HG02973 (cell line): ENCODE measurements at regions not wholly inside any gene's neighbourhood (a gene's known extent, or its start where the extent isn't known, plus 50 kb on each side); places are given as distances from the start of the nearest gene placed in this dataset.
"Not testable (repeated sequence)": the region's sequence is repeated elsewhere in the genome, so short reads cannot be mapped to it uniquely, and the experiment has no call there.

Experiments
- ATAC-seq: cut with Tn5 transposase; IDR thresholded peaks from one replicate; pipeline ENCODE4 v1.9.1; 2021; ENCODE audit warnings: moderate library complexity; ENCODE audit not compliant: unreplicated experiment

DNA sequence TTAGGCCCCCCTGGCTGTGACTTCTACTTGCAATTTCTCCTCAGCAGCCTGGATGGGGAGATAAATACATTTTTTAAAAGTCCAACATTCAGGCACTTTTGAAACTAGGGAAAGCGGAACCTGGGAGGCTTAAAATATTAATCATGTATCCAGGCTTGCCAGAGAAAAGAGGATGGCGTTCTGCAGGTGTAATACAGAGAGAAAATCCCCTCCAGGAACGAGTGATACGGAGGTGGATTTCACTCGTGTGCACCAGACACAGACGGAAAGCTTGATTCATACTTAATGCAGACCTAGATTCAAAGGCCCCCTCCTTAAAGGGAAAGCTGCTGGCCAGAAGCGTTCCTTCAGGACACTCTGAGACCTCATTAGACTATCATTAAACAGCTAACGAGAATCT is 354.0 kb upstream of the BOD1L1 start:
- ATAC-seq: no peak

DNA sequence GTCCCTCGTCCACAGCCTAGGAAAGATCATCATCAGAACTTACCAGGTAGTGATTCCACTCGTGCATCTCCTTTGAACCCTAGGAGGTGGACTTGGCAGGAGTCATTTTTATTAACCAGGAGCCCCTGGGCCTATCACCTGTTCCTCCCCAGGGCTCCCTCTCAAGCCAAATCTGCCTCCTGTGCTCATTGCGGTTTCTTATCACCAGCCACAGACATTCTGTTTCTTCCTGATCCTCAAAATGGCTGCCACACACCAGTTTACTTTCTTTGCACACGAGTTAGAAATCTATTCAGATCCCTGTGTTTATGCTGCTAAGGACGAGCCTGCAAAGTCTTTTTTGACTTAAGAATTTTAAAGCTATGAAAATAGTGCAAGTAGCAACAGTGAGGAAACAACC is 354.5 kb upstream of the BOD1L1 start:
- no peak for ATAC-seq

DNA sequence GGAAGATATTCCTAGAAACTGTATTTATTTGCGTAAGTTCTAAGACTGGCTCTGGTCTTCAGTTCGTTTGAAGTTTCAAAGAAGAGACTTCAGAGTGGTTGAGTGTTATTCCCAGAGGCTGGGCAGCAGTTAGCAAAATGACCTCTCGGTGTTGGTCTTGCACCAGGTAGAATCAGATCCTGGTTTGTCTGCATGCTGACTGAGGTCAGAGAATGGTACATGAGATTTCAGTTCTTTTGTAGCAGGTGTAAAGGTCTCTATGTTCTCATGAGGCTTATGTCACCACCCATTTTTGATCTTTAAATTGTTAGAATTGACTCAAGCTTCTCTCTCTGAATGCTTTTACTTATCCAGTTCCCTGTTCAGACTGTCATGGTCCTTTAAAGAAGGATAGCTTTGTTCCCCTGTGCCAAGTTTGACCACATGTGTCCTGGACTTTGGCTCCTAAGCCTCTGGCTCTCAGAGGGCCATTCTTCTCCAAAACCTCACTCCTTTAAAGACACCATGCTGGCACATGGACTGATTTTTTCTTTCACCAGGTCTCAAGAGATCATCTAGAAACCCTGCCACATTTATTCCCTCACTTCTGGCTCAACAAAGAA is 355.8 kb upstream of the BOD1L1 start:
- no peak for ATAC-seq

DNA sequence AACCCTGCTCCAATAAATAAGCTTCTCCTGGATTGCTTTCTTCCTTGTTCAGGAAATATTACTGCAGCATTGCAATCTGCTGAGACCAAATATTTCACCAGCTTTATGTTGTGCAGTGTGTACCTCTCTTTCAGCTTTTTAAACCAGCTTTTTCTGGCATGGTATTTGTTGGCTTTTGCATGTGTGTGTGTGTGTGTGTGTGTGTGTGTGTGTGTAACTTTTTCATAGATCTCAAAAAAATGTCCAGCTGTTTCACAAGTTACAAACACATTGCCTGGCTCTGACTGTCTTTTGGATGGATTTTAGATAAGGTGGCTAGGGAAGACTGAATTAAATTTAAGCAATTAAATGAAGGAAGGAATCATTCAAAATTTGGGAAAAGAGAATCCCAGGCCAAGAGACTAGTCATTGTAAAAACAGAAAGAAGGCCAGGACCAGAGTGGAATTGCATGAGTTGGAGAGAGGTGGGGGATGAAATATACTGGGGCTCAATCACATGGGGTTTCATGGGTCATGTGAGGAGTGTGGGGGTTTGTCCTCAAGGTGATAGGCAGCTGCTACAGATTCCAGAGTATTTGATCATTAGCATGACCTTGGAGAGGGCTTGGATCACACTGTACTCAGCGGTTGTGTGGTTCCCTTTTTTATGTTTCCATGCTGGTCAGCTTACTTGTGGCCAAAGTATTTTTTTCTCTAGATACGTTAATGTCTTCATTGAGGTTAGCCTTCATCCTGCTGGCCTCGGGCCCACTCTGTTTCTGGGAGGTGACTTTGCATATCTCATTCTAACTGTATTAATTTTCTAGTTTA is 357.7 kb upstream of the BOD1L1 start:
- no peak for ATAC-seq

DNA sequence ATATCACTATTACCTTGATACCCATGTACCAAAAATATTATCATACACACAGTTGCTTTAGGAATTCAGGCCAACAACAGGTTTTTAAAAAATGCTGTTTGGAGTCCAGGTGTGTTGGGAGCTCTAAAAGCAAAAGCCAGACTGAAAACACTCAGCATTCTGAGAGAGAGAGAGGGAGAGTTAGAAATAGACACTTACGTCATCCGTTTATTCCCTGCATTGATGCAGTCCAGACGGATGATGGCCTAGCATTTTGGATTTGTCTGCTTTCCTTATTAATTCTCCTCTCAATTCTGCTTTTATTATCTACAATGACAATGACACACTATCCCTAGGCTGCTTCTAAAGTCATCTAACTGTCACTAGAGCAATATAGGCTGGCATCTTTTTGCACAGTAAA is 358.3 kb upstream of the BOD1L1 start:
- ATAC-seq: no peak

GRCh38 chr4:13986548-13986947 is 359.0 kb upstream of the BOD1L1 start:
- ATAC-seq: no peak

- ATAC-seq: no peak
These were observed 361.1 kb upstream of the BOD1L1 start for GRCh38 chr4:13988353-13989305.

DNA sequence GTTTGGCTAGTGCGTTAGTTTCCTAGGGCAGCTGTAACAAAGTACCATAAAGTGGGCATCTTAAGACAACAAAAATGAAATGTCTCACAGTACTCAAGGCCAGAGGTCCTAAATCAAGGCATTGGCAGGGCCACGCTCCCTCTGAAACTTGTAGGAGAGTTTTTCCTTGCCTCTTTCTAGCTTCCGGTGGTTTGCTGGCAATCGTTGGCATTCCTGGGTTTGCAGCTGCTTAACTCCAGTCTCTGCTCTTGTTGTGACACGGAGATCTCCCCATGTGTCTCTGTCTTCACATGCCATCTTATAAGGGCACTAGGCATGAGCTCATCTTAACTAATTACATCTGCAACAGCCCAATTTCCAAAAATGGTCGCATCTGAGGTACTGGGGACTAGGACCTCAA is 362.0 kb upstream of the BOD1L1 start:
- ATAC-seq: no peak

DNA sequence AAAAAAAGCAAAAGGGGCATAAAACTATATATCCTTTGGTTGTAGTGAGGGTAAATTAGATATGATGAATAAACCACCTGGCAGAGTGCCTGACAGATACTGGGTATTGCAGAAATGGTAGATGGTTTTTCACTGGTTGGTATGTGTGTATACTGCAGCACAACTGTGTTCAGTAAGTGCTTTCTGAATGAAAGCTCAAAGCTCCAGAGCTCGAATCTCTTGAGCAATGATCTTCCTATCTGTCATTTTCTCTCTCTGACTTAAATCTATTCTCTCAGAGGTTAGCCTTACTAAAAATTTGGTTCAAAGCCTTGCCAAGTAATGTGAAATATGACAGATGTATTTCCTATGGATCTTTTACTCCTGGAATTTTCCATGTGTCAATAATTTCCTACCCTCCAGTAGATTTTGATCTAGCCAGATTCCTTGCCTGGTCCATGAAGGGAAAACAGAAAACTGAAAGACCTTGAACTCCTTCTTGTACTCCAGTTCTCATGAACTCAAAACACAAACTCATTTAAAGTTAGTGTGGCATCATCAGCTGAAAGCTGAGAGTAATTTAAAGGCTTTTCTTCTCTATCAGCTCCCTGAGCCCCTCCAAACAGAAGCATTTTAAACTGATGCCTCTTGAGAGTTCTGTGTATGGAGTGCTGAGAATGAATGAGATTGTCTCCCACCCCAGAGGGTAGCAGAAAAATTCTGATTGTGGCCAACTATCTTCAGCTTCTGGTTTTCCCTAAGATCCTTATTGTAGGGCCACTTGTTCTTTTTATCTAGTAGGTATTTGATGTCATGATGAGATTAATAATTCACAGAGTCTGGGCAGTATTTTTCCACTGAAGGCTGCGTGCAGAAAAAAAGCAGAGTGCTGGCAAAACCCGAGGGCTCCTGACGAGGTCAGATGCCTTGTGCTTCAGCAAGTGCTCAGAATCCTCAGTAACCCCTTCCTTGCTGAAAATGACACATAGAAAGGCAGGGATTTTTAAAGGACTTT is 363.4 kb upstream of the BOD1L1 start:
- ATAC-seq: no peak

DNA sequence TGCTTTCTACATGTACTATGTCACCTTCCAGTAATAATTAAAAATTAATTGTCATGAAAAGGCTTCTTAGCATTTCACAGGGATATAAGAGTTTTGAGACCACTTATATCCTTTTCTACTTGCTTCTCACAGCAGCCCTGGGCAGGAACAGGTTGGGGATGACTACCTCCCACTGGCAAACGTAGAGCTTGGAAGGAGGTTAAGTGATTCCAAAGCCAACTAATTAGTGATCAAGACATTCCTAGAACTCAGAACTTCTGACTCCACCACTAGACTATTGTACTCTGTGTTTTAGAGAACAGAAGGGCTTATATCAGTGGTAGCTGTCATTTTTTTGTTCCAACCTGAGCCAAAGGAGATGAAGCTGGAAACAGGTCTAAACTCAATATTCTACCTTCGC is 364.5 kb upstream of the BOD1L1 start:
- no peak for ATAC-seq

DNA sequence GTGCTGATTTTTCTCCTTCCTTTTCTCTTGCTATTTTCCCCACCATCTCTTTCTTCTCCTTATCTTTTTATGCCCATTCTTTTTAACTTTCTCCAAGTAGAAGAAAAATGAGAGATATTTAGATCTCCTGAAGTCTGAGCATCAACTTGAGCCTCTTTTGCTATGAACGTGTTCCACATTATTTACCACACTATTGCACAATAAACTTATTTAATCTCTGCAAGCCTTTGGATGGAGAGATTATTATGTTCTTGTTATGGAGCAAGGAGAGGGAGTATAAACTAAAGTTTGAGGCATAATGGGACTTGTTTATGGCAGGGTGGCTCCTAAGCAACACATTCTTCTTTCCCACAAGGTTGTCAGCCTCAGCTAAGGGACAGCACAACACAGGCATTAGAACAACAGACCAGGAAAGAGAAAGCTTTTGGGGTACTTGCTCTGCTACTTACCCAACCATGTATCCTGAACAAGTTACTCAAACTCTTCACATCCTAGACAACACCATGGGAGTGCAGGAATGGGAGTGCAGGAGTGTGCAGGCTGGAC is 365.5 kb upstream of the BOD1L1 start:
- no peak for ATAC-seq

GRCh38 chr4:13994016-13994415 is 366.5 kb upstream of the BOD1L1 start:
- ATAC-seq: no peak

DNA sequence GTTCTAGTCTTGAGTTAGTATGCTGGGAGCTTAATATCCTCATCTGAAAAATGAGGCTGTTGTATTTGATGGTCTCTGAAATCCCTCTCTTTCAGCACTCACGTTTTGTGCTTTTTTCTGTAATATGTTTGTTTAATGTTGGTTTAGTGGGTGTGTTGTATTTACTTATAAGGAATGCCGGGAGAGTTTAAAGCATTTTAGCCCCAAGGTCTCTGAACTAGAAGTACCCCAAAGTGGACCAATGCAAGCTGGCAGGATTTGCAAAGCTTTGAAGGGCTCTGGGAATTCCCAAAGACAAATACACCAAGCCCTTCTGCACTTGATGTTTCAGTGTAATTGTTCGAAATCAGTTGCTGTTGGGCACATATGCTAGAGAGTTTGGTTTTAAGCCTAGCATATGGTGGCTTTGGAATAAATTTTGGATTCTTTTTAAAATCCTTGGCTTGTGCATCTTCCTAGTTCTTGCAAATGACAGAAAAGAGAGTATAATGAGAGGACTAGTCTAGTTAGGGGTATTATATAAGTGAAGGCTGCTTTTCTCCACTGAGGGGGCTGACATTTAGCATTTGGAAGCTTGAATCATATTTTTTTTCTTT is 371.4 kb upstream of the BOD1L1 start:
- ATAC-seq: no peak

- ATAC-seq: no peak
These were observed 372.7 kb upstream of the BOD1L1 start for GRCh38 chr4:14000091-14000814.

DNA sequence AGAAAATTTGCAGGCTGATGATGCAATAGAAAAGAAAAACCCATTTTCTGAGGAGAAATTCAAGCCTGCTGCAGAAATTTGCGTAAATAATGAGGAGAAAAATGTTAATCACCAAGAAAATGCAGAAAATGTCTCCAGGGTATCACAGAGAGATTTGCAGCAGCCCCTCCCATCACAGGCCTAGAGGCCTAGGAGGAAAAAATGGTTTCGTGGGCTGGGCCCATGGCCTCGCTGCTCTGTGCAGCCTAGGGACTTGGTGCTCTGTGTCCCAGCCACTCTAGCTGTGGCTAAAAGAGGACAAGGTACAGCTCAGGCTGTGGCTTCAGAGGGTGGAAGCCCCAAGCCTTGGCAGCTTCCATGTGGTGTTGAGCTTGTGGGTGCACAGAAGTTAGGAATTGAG is 374.8 kb upstream of the BOD1L1 start:
- not testable (repeated sequence) for ATAC-seq

DNA sequence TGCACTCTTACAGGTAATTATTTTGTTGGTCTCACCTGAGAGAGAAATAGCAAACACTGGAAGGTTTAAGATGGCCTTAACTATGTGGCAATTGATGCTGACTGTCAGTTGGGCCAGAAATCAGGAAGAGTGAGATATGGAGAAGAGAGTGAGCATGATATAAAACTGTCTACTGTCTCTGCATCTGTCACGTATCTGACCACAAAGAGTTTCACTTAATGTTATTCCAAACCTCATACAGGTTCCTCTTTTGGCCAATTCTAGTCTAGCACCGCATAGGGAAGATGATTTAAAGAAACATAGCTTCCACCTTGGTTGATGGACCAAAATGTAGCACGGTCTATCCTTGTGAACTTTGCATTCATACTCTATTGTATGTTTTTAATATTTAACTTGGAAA is 381.0 kb upstream of the BOD1L1 start:
- ATAC-seq: no peak

DNA sequence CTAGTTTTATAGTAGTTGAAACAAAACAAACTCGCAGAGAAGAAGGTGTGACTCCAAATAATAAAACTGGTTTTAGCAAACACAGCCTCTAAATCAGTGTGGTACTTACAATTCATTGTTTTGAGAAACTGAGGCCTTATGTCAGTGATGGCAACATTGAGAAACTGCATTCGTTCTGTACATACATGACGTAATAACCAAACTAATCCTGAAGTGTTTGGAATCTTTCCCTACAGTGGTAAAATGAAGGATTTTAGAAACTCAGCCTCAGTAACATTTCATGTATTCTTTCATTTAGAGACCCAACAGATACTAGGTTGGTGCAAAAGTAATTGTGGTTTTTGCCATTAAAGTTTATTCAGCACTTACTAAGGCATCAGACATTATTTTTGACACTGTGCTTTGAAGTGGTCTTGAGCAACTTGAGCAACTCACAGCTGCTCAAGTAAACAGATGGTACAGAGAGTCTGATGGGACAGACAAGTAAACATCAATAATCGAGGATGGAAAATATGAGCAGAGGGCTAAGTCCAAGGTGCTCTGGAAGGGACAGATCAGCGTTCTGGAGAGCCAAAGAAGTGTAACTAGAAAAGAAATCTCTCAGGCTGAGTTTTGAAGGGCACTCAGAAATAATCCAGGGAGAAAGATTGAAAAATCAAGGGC is 390.8 kb upstream of the BOD1L1 start:
- ATAC-seq: no peak

DNA sequence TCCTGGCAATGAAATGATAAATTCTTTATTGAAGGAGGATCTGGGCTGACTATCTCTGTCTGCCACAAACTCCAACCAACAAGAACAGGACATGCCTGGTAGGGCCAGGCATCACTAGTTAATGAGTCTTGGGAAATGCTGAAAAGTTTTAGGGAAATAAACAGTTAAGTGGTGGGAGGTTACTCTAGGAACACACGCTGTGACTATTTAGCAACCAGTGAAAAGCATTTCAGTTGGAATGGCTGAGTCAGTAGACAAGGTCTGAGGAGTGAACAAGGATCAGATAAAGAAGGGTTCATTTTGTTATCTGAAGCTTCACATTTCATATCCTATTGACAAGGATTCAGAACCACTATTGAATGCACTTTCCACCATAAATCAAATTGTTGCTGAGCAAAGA is 394.9 kb upstream of the BOD1L1 start:
- no peak for ATAC-seq

GRCh38 chr4:14023036-14023435 is 395.5 kb upstream of the BOD1L1 start:
- ATAC-seq: no peak
